ENCODE measurements at regions not wholly inside any gene's neighbourhood (a gene's known extent, or its start where the extent isn't known, plus 50 kb on each side); places are given as distances from the start of the nearest gene placed in this dataset.
A peak's percentile ranks its signal among the peaks of the same experiment; 100 is the strongest.

GRCh38 chr12:30840715-30841114, 85.8 kb upstream of the TSPAN11 start:
- Histone ChIP-seq H3K4me3 (no peak overlapping the region), H3K27me3 (no peaks in the 10 kb centered on the region), H3K9me3 (no peaks in the 10 kb centered on the region), H3K36me3 (no peaks in the 10 kb centered on the region), H3K4me1 (no peaks in the 10 kb centered on the region), H3K27ac (no peak overlapping the region)
- FAIRE-seq (no peak), DNase-seq (no peak), ATAC-seq (no peak)
- intact Hi-C loops (cut with DNase I): loop anchor here in 1 of 3 donors (10.0 kb wide), 1 partner anchor 404 kb away; no protein-coding TSS in a partner anchor
- WGBS, 2 donors: 83 to 92% methylated on average over 3 of the region's 3 CpGs
- TF ChIP-seq CTCF (IDR thresholded peaks at IDR 0.05): no peak

GRCh38 chr12:30839643-30840220, 85.0 kb upstream of the CAPRIN2 start:
- Histone ChIP-seq H3K9me3 (no peaks in the 10 kb centered on the region), H3K27ac (no peak overlapping the region), H3K27me3 (no peaks in the 10 kb centered on the region), H3K4me3 (no peak overlapping the region), H3K36me3 (no peaks in the 10 kb centered on the region), H3K4me1 (no peaks in the 10 kb centered on the region)
- intact Hi-C loops (cut with DNase I): loop anchor here in 1 of 3 donors (10.0 kb wide), 1 partner anchor 405 kb away; no protein-coding TSS in a partner anchor
- TF ChIP-seq CTCF (IDR thresholded peaks at IDR 0.05): no peak
- FAIRE-seq (no peak), DNase-seq (peak in 1 of 6 donors; percentile 38), ATAC-seq (no peak)
- WGBS, 2 donors: 60 to 67% methylated on average over 7 of the region's 7 CpGs

GRCh38 chr12:30837595-30837994, 82.8 kb upstream of the CAPRIN2 start:
- DNase-seq (no peak), FAIRE-seq (no peak), ATAC-seq (no peak)
- Histone ChIP-seq H3K27me3 (no peaks in the 10 kb centered on the region), H3K27ac (no peak overlapping the region), H3K4me1 (no peaks in the 10 kb centered on the region), H3K4me3 (no peak overlapping the region), H3K9me3 (no peaks in the 10 kb centered on the region), H3K36me3 (no peaks in the 10 kb centered on the region)
- intact Hi-C loops (cut with DNase I): no loop called here
- no peak for TF ChIP-seq CTCF (IDR thresholded peaks at IDR 0.05)
- 51 to 70% methylated on average over 7 of the region's 7 CpGs for WGBS, 2 donors

GRCh38 chr12:30836656-30837445, 82.1 kb upstream of the CAPRIN2 start:
- TF ChIP-seq CTCF (IDR thresholded peaks at IDR 0.05): no peak
- DNase-seq (no peak), FAIRE-seq (no peak), ATAC-seq (no peak)
- no peak overlapping the region for H3K27ac ChIP-seq
- no peak overlapping the region for H3K4me3 ChIP-seq
- no peaks in the 10 kb centered on the region for H3K9me3 ChIP-seq
- no peaks in the 10 kb centered on the region for H3K27me3 ChIP-seq
- H3K36me3 ChIP-seq: no peaks in the 10 kb centered on the region
- 53 to 65% methylated on average over 12 of the region's 12 CpGs for WGBS, 2 donors
- no peaks in the 10 kb centered on the region for H3K4me1 ChIP-seq
- intact Hi-C loops (cut with DNase I): no loop called here

- 75 to 79% methylated on average over 4 of the region's 4 CpGs for WGBS, 2 donors
- no peak overlapping the region for H3K27ac ChIP-seq
- no peaks in the 10 kb centered on the region for H3K36me3 ChIP-seq
- DNase-seq: no peak
- intact Hi-C loops (cut with DNase I): no loop called here
- no peaks in the 10 kb centered on the region for H3K27me3 ChIP-seq
- no peaks in the 10 kb centered on the region for H3K9me3 ChIP-seq
- no peaks in the 10 kb centered on the region for H3K4me1 ChIP-seq
- no peak for ATAC-seq
- no peak for FAIRE-seq
- TF ChIP-seq CTCF (IDR thresholded peaks at IDR 0.05): no peak
- H3K4me3 ChIP-seq: no peak overlapping the region
Observed at GRCh38 chr12:30835216-30835615, 80.5 kb upstream of the CAPRIN2 start.

Measured in pancreas (tissue), 10 donors.